EL (cell line): ENCODE measurements at regions not wholly inside any gene's neighbourhood (a gene's known extent, or its start where the extent isn't known, plus 50 kb on each side); places are given as distances from the start of the nearest gene placed in this dataset.

Experiments used
- DNase-seq: peaks from one replicate; pipeline ENCODE4 v3.0.0-alpha.2; 2016

GRCh38 chr11:29959488-29959887 lies 57.3 kb downstream of the KCNA4 start:
- DNase-seq: no peak

GRCh38 chr11:29957431-29957830 lies 59.4 kb downstream of the KCNA4 start:
- DNase-seq: no peak

GRCh38 chr11:29956076-29956556 lies 60.7 kb downstream of the KCNA4 start:
- no peak for DNase-seq

- DNase-seq: no peak
Measured at GRCh38 chr11:29943347-29943746, 73.5 kb downstream of the KCNA4 start.

GRCh38 chr11:29937526-29937925 lies 79.3 kb downstream of the KCNA4 start:
- DNase-seq: no peak

- DNase-seq: no peak
Measured at GRCh38 chr11:29934115-29934638, 82.7 kb downstream of the KCNA4 start.

- no peak for DNase-seq
Measured at GRCh38 chr11:29916040-29916439, 100.8 kb downstream of the KCNA4 start.

- peak; percentile 9 for DNase-seq
Measured at GRCh38 chr11:29914203-29914930, 102.5 kb downstream of the KCNA4 start.

GRCh38 chr11:29913352-29913751 lies 103.5 kb downstream of the KCNA4 start:
- DNase-seq: no peak

GRCh38 chr11:29900382-29900781 lies 116.4 kb downstream of the KCNA4 start:
- no peak for DNase-seq

GRCh38 chr11:29879560-29879959 lies 137.3 kb downstream of the KCNA4 start:
- no peak for DNase-seq

GRCh38 chr11:29876192-29876591 lies 140.6 kb downstream of the KCNA4 start:
- DNase-seq: no peak

- no peak for DNase-seq
Measured at GRCh38 chr11:29847219-29847618, 169.6 kb downstream of the KCNA4 start.

- no peak for DNase-seq
Measured at GRCh38 chr11:29844701-29845379, 172.0 kb downstream of the KCNA4 start.

- no peak for DNase-seq
Measured at GRCh38 chr11:29844031-29844430, 172.8 kb downstream of the KCNA4 start.

- DNase-seq: no peak
Measured at GRCh38 chr11:29842061-29842460, 174.8 kb downstream of the KCNA4 start.

- no peak for DNase-seq
Measured at GRCh38 chr11:29826878-29827277, 190.0 kb downstream of the KCNA4 start.

GRCh38 chr11:29816359-29816758 lies 200.5 kb downstream of the KCNA4 start:
- no peak for DNase-seq

- no peak for DNase-seq
Measured at GRCh38 chr11:29809121-29809520, 207.7 kb downstream of the KCNA4 start.

GRCh38 chr11:29802522-29802921 lies 214.3 kb downstream of the KCNA4 start:
- no peak for DNase-seq

- DNase-seq: no peak
Measured at GRCh38 chr11:29801561-29801960, 215.3 kb downstream of the KCNA4 start.

GRCh38 chr11:29786092-29786491 lies 230.7 kb downstream of the KCNA4 start:
- no peak for DNase-seq

GRCh38 chr11:29783506-29783905 lies 233.3 kb downstream of the KCNA4 start:
- DNase-seq: no peak

- no peak for DNase-seq
Measured at GRCh38 chr11:29782447-29782846, 234.4 kb downstream of the KCNA4 start.
